ENCODE measurements at regions not wholly inside any gene's neighbourhood (a gene's known extent, or its start where the extent isn't known, plus 50 kb on each side); places are given as distances from the start of the nearest gene placed in this dataset.

GRCh38 chrX:69069876-69070275 is 95.4 kb downstream of the PJA1 start:
- DNase-seq (no peak), ATAC-seq (ENCODE audit: insufficient read depth, low FRiP score) (no peak)
- Histone ChIP-seq H3K4me1 (ENCODE audit: control insufficient read depth in 5 of 5, insufficient read depth in 5 of 5, low read length in 5 of 5) (peaks cover 0 to 49% (median 0%) of the 10 kb centered on the region in 5 donors), H3K4me3 (no peak overlapping the region), H3K9ac (ENCODE audit: insufficient read depth in 1 of 2, low read length in 2 of 2) (no peak overlapping the region), H3K36me3 (ENCODE audit: control insufficient read depth in 4 of 4, insufficient read depth in 4 of 4, low read length in 4 of 4) (no peaks in the 10 kb centered on the region), H3K27ac (ENCODE audit: low read depth in 1 of 2, low read length in 1 of 2) (no peak overlapping the region), H3K27me3 (ENCODE audit: control insufficient read depth in 3 of 3, insufficient read depth in 3 of 3, low read length in 2 of 3) (no peaks in the 10 kb centered on the region), H3K9me3 (ENCODE audit: control insufficient read depth in 4 of 4, insufficient read depth in 3 of 4, low read length in 3 of 4) (no peaks in the 10 kb centered on the region)
- TF ChIP-seq CTCF (IDR thresholded peaks at IDR 0.05; ENCODE audit: control extremely low read depth, extremely low read depth) = no peak
- 80 to 97% methylated on average over 3 of the region's 3 CpGs for WGBS, 2 donors

- Histone ChIP-seq H3K27ac (ENCODE audit: low read depth in 1 of 2, low read length in 1 of 2) (no peak overlapping the region), H3K27me3 (ENCODE audit: control insufficient read depth in 3 of 3, insufficient read depth in 3 of 3, low read length in 2 of 3) (no peaks in the 10 kb centered on the region), H3K36me3 (ENCODE audit: control insufficient read depth in 4 of 4, insufficient read depth in 4 of 4, low read length in 4 of 4) (no peaks in the 10 kb centered on the region), H3K4me3 (no peak overlapping the region), H3K9me3 (ENCODE audit: control insufficient read depth in 4 of 4, insufficient read depth in 3 of 4, low read length in 3 of 4) (peaks cover 0 to 7% (median 0%) of the 10 kb centered on the region in 4 donors), H3K9ac (ENCODE audit: insufficient read depth in 1 of 2, low read length in 2 of 2) (no peak overlapping the region), H3K4me1 (ENCODE audit: control insufficient read depth in 5 of 5, insufficient read depth in 5 of 5, low read length in 5 of 5) (peaks cover 0 to 49% (median 0%) of the 10 kb centered on the region in 5 donors)
- ATAC-seq (ENCODE audit: insufficient read depth, low FRiP score) (no peak), DNase-seq (no peak)
- WGBS, 2 donors = 76 to 92% methylated on average over 3 to 4 of the region's 4 CpGs
- TF ChIP-seq CTCF (IDR thresholded peaks at IDR 0.05; ENCODE audit: control extremely low read depth, extremely low read depth) = no peak
These were observed 96.2 kb downstream of the PJA1 start for GRCh38 chrX:69069086-69069445.

- Histone ChIP-seq H3K9ac (ENCODE audit: insufficient read depth in 1 of 2, low read length in 2 of 2) (no peak overlapping the region), H3K36me3 (ENCODE audit: control insufficient read depth in 4 of 4, insufficient read depth in 4 of 4, low read length in 4 of 4) (no peaks in the 10 kb centered on the region), H3K4me1 (ENCODE audit: control insufficient read depth in 5 of 5, insufficient read depth in 5 of 5, low read length in 5 of 5) (peaks cover 0 to 49% (median 0%) of the 10 kb centered on the region in 5 donors), H3K27me3 (ENCODE audit: control insufficient read depth in 3 of 3, insufficient read depth in 3 of 3, low read length in 2 of 3) (no peaks in the 10 kb centered on the region), H3K27ac (ENCODE audit: low read depth in 1 of 2, low read length in 1 of 2) (no peak overlapping the region), H3K4me3 (no peak overlapping the region), H3K9me3 (ENCODE audit: control insufficient read depth in 4 of 4, insufficient read depth in 3 of 4, low read length in 3 of 4) (peaks cover 0 to 12% (median 0%) of the 10 kb centered on the region in 4 donors)
- ATAC-seq (ENCODE audit: insufficient read depth, low FRiP score) = no peak
- no peak for TF ChIP-seq CTCF (IDR thresholded peaks at IDR 0.05; ENCODE audit: control extremely low read depth, extremely low read depth)
- 85 to 90% methylated on average over 6 to 7 of the region's 7 CpGs for WGBS, 2 donors
- peak; percentile 47 to 69 (median 65) for DNase-seq
These were observed 96.8 kb downstream of the PJA1 start for GRCh38 chrX:69068301-69069085.
